Ramos (cell line): ENCODE measurements at regions not wholly inside any gene's neighbourhood (a gene's known extent, or its start where the extent isn't known, plus 50 kb on each side); places are given as distances from the start of the nearest gene placed in this dataset.

ENCODE experiments used
- in situ Hi-C: fragments of 300-500 bp; cut with MboI; formaldehyde crosslinking; loops from one replicate; pipeline ENCODE4 v1.14.3; 2022; ENCODE audit warnings: low sequenced_read_pairs; ENCODE audit not compliant: unreplicated experiment

DNA sequence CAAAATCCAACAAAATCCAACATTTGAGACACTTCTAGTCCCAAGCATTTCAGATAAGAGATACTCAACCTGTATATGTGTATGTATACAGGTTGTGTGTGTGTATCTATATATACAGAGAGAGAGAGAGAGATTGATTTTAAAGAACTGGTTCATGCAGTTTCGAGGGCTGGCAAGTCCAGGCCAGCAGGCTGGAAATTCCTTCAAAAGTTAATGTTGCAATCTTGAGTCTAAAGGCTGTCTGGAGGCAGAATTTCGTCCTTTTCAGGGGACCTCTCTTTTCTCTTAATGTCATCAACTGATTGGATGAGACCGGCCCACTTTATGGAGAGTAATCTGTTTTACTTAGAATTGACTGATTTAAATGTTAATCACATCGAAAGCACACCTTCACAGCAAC, 199.6 kb upstream of the IL12A start:
- in situ Hi-C loops: no loop called here

DNA sequence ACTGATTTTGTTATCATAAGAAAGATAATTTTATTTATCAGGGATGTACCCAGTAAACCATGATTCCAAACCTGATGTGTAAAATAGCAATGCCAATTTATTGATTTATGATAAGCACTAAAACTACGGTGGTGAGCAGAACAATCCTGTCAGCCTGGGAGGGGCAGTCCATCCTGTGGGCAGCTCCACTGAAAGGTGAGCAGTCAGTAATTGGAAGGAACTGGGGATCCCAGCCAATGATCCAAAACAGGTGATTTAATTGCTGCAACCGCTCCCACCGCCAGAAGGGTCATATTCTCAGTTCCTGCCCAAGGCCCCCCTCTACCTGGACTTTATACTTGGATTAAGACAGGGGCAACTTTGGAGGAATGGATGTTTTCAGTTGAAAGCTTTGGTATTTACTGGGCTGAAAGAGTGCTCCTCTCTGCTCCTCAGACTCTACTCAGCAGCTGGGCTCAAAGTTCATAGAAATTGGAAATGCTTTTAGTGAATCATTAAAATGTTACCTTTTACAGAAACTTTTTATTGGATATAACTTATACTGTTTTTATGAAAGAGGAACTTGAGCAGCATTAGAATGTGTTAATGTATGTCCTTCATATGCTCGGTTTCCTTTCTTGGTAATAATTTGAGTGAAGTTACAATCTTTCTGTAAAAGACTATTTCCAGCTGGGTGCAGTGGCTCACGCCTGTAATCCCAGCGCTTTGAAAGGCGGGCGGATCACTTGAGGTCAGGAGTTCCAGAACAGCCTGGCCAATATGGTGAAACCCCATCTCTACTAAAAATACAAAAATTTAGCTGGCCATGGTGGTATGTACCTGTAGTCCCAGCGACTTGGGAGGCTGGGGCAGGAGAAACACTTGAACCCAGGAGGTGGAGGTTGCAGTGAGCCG, 198.6 kb upstream of the IL12A start:
- in situ Hi-C loops: no loop called here

DNA sequence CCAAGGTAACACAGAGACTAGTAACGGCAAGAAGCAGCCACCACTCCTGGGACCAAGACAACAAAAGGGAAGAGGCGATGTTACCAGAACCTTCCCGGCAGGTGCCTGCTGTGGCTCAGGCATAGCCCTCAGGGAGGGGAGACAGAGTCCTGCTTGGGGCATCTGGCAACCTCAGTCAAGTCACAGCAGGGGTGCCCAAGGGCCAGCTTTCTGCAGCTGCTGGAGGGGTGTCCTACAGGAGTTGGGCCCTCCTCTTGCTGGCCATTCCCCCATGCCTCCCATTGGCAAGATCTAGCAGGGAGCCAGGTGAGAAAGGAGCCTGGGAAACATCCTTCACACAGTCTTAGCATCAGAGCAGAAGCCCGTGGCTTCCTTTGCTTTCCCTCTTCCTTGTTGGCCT, 197.3 kb upstream of the IL12A start:
- in situ Hi-C loops: no loop called here

DNA sequence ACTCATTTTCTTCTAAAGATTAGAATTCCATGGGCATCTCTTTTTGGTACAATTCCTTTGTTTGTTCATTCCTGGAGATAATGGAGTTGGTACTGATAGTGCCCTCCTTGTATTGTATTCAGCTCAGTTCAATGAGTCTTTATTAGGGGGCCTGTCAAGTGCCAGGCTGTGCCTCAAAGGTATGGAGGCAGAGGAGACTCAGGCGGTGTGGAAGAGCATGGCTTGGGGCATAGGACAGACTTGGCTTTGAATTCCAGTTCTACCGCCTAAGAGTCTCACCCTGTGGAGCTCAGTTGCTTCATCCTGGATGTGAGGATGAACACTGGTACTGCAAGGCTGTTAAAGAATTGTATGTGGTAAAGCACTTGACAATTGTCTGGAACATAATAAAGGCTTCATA, 196.6 kb upstream of the IL12A start:
- in situ Hi-C loops: no loop called here

DNA sequence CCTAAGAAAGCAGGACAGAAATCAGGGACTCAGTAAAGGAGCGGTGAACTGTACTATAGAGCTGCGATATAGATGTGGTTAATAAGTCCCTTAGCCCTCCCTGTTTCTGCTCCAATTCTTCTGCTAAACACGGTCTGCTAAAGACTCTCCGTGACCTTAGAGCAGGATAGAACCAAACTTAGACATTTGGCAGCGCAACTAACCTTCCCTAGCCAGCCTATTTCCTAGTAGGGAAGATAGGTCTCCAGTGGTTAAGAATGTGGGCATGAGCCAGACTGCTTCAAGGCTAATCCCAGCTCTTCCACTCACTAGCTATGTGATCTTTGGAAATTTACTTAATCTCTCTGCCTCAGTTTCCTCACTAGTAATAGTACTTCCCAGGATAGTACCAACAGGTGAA, 193.6 kb upstream of the IL12A start:
- in situ Hi-C loops: no loop called here

DNA sequence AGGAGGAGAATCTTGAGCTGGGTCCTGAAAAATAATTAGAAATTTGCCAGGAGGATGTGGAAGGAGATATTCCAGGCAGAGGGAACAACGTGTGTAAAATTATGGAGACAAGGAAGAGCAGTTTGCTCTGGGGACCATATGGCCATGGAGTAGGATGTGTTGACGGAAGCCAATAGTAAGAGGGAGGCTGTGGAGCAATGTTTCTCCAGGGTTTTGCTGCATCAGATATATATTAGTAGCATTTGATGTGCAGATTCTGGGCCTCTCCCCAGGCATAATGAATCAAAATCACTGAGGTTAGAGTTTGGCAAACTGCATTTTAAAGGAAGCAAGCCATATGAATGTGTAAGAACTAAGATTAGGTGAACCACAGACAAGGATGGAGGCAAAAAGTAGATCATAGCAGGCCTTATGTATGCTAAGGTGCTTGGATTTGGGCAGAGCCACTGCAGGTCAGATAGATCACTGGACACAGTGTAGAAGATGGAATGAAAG, 192.9 kb upstream of the IL12A start:
- in situ Hi-C loops: no loop called here

DNA sequence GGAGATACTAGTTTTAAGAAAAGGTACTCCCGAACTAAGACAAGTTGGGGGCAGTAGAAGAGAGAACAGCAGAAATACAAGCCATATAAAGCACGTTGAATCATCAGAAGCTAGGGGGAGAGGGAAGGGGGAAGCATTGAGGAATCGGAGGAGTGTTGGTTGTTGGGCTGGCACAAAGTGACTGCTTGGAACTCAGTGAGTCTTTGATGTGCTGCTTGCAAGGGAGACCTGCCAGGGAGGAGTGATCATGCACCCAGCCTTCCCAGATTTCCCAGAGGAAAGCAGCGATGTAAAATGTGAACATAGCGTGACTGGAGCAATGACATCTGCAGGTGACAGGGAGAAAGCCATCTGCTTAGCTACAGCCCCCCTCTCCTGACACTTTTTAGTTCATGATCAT, 192.4 kb upstream of the IL12A start:
- in situ Hi-C loops: no loop called here

DNA sequence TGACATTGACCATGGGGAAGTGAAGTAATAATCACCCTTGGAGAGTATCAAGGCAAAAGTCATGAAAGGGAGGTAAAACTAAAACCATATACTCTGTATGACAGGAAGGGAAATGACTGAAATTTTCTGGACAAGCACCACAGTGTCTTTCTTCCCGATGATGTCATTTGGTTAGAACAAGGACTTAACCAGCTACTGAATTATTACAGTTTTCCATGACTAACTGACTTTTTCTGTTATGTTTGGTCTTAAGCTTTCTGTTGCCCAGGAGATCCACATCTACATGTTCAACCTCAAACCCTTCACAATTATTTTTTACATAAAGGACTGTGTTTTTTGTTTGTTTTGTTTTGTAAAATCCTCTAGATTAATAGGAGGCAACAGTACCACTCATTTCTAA, 191.9 kb upstream of the IL12A start:
- in situ Hi-C loops: no loop called here

DNA sequence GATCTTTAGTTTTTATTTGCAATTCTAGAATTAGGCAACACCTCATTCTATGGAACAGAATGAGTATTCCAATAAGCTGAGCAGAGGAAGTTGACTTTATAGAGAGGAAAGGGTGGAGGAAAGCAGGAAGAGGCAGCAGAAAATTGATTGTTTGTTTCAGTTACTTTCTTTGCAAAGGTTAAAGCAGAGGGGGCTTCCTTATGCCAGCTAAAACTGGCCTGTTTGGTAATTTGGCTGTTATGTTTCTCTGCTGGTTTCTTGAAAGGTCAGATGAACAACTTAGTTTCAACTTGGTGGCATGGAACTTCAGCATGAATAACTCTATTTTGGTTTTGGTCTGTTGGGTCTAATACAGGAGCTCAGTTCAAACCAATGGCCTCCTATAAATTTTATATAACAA, 190.9 kb upstream of the IL12A start:
- in situ Hi-C loops: no loop called here

DNA sequence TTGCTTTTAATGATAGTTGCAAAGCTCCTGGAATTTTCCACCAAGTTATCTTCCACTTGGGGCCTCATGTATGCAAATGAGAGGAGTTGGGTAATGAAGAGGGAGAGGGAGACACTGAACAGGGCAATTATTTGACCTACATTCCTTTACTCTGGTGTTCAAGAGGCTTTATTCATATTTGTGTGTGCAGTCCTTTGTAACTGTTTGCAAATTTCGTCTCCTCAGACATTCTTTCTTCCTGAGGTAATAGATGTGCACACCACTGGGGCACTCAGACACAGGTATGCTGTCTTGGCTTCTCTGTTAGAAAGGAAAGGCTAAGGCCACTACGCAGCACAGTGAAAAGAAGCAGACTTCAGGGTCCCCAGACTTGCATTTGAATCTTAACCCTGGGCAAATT, 189.7 kb upstream of the IL12A start:
- in situ Hi-C loops: no loop called here

DNA sequence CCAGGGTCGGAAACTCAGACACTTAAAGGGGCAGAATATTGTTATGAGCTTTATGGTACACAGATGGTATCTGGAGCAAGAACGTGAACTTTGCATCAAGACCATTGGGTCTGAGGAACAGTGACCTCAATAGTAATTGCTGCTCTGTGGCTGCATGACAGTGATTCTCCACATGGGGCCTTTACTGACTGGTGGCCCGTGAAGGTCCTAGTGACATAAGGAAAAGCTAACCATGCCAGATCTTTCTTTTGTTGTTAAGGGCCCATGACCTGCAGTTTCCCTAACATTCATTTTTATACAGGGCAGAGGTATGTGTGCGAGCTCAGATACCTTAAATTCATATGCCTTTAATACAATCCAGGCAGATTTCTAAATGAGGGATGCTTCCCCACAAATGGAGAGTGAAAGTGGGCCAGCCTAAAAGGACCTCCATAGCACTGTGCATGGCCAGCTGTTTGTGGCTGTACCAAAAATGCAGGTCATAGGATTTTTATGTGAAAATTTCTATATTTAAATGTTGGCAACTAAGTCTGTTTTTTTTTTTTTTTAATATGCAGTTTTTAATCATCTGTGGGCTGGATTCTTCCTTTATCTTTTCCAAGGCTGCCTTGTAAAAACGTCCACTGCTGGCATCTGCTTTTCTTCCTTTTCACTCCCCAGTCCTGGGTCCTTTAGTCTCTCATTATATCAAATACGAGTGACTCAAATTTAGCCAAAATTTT, 188.0 kb upstream of the IL12A start:
- in situ Hi-C loops: loop anchor here (25.0 kb wide), 1 partner anchor 463 kb away; no protein-coding TSS in a partner anchor

DNA sequence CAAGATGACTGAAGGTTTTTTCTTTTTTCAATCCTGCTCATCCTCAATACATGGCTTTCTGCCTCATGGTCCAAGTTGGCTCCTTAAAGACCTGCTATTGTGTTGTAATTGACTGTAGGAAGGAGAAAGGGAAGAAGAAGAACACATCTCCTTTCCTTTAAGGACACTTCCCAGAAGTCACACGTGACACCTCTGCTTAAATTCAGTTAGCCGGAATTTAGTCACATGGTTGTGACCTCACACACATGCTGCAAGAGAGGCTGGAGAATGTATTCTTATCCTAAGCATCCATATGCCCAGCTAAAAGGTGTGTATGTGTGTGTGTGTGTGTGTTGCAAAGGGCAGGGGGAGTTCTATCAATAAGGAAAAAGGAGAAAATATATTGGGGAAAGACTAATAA, 185.8 kb upstream of the IL12A start:
- in situ Hi-C loops: loop anchor here (25.0 kb wide), 1 partner anchor 466 kb away; no protein-coding TSS in a partner anchor

DNA sequence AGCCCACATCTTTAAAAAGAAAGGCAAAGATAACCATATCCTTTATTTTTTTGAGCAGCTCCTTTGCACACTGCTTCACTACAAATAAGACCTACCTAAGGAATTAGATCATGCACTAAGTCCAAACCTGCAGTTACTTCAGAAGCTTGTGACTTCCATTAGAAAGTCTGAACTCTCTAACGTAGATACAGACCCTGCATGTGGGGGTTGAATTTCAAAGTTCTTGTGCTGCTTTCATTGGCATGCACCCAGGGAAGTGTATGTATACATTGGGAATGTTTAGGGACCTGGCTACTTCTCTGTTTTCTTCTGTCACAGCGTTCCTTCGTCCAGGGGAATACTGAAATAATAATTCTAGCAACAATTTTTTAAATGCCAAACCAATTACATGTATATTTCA, 185.2 kb upstream of the IL12A start:
- in situ Hi-C loops: loop anchor here (25.0 kb wide), 1 partner anchor 466 kb away; no protein-coding TSS in a partner anchor

DNA sequence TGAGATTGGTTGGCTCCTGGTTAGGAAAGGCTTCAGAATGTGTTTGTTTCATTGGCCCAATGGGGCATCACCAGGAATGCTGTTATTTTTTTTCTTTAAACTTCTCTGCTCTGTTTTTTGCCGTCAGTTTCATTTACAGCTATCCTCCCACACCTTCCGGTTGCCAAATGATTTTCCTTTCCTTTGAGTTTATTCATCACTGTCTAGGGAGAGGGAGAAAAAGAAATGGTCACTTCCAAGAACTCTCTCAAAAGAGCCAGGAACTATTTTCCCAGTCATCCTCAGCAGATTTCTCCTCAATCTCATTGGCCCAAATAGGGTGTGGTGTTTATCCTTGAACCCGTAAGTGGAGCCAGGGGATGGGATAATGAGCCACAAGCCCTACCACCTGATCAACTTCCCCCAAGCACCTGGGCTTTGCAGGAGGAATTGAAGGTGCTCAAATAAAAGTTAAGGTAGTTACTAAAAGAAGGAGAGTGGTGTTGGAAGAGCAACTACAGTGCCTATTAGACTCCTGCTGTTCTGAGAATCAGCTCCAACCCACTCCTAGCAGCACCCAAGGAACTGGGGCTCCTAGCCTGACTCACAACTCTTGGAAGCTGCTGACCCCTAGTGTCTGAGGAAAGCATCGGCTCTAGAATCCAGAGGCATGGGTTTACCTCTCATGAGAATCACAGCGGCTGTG, 183.8 kb upstream of the IL12A start:
- in situ Hi-C loops: loop anchor here (25.0 kb wide), 1 partner anchor 468 kb away; no protein-coding TSS in a partner anchor

DNA sequence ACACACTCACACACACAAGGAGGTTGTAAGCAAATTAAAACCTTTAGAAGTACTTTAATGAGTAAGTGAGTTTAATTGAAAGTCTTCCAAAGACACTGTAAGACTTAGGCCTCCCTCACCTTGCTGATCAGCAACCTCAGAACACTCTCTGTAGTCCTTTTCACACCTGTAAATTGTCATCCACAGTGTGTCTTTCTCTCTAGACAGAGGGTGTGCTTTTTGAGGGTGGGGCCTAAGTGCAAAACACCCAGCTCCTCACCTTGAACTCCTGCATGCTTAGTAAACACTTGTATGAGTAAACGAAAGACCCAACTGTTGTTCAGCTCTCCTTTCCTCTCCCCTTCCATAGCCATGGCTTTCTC, 183.2 kb upstream of the IL12A start:
- in situ Hi-C loops: loop anchor here (25.0 kb wide), 1 partner anchor 468 kb away; no protein-coding TSS in a partner anchor

DNA sequence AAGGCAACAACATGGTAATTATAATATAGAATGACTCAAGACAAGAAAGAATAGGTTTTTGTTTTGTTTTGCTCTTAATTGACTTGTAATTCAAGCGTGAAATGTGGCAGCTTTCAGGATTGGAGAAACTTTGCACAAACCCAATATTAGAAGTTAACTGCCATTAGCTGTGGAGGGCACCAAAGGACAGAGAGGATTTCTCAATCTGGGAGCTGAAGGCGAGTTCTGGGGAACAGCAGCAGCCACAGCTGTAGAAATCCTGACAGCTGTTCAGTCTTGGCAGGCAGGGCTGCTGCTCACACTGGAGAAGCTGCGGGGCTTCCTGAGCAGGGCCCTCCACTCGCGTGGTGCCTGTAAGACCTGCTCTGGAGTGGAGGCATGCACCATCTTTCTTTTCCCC, 182.2 kb upstream of the IL12A start:
- in situ Hi-C loops: loop anchor here (25.0 kb wide), 1 partner anchor 469 kb away; no protein-coding TSS in a partner anchor

DNA sequence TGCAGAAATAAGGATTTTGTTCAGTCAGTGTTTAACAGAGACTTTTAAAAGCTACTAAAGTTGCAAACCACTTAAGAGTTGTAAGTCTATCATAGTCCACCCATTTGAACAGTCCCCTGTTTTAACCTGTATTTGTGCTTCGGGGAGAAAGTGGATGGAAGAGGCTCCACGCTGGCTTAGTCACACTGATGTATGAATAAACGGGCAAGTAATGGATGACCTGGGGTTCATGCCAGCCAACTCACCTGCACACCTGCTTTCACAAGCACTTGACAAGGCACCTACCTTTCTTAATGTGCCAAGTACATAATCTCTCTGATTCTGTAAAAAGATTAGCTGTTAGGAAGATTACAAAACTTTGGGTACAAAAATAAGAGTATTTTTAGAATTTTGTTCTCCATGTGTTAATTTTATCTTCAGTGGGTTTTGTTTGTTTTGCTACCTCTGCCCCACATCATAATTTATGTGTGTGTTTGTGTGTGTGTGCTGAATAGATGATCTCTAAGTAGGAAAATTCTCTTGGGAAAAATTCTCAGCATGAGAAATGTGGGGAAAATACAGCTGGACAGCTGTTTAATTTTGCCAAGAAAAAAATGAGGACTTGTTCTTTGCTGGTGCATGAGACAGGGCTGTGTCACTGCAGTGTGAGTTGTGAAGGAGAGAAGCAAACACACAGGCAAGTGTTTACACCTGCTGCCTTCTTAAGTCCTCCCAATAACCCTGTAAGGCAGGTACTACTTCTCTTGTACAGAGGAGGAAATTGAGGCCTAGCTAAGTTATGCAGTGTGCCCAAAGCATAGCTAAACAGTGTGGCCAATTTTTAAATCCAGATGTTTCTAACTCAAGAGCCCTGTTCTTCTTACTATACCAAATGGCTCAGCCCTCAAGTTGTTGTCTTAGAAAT, 181.2 kb upstream of the IL12A start:
- in situ Hi-C loops: loop anchor here (25.0 kb wide), 1 partner anchor 470 kb away; no protein-coding TSS in a partner anchor

DNA sequence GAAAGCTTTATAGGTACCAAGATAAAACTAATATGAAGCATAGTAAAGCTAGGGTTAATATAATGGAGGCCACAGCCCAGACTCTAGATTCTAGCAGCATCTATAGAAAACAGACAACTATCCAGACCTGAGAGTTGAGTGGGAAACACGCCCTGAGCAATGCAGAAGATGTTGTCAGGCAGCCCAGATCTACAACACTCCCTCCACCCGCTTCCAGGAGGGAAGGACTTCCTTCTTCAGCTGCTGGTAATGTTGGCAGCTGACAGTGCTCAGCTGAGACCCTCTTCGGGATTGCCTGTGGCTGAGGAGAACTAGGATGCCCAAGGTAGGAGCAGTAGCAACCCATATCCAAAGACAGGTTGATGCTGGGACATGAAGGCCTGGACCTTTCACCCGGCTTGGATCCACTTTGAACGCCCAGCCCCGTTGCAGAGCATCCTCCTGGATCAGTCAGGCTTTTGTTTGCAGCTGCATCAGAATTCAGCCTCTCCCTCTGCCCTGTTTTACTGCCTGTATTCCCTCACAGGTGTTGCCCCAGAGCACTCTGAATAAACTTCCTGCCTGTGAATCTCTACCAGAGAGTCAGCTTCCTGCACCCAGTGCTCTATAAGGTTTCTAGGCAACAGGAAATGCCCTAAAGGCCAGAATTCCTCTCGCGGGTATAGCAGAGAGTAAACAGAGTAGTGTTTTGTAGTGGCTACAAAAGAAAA, 174.7 kb upstream of the IL12A start:
- in situ Hi-C loops: loop anchor here (25.0 kb wide), 1 partner anchor 477 kb away; no protein-coding TSS in a partner anchor

DNA sequence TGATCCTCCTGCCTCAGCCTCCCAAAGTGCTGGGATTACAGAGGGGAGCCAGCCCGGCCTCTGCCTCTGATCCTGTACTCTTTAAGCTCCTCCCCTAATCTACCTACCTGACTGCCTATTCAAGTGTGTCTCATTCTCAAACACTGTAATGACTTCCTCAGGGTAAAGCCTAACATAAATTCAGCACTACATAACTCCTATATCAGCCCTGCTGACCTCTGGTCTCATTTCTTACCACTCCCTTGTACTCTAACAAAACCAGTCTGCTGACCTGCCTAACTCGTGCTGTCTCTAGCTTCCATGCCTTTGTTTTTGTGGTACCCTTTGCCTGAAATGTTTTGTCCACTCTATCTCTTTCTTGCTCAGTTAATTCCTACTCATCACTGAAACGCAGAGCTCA, 172.1 kb upstream of the IL12A start:
- in situ Hi-C loops: loop anchor here (25.0 kb wide), 1 partner anchor 479 kb away; no protein-coding TSS in a partner anchor
